ENCODE measurements at regions not wholly inside any gene's neighbourhood (a gene's known extent, or its start where the extent isn't known, plus 50 kb on each side); places are given as distances from the start of the nearest gene placed in this dataset.

GRCh38 chr11:126127284-126127845 is 64.7 kb upstream of the CDON start:
- Histone ChIP-seq H3K4me3 (no peak overlapping the region), H3K9me3 (no peaks in the 10 kb centered on the region), H3K36me3 (no peaks in the 10 kb centered on the region), H3K27me3 (replicated peaks; ENCODE audit: insufficient read depth) (no peaks in the 10 kb centered on the region), H3K4me1 (ENCODE audit: control insufficient read depth in 1 of 2, low read depth in 2 of 2) (peaks cover 3 to 7% of the 10 kb centered on the region in 2 donors), H3K27ac (no peak overlapping the region)
- ATAC-seq (ENCODE audit: insufficient number of reproducible peaks, low FRiP score, low read depth) (no peak), DNase-seq (ENCODE audit: low spot score) (no peak)
- TF ChIP-seq, protein P1, sequence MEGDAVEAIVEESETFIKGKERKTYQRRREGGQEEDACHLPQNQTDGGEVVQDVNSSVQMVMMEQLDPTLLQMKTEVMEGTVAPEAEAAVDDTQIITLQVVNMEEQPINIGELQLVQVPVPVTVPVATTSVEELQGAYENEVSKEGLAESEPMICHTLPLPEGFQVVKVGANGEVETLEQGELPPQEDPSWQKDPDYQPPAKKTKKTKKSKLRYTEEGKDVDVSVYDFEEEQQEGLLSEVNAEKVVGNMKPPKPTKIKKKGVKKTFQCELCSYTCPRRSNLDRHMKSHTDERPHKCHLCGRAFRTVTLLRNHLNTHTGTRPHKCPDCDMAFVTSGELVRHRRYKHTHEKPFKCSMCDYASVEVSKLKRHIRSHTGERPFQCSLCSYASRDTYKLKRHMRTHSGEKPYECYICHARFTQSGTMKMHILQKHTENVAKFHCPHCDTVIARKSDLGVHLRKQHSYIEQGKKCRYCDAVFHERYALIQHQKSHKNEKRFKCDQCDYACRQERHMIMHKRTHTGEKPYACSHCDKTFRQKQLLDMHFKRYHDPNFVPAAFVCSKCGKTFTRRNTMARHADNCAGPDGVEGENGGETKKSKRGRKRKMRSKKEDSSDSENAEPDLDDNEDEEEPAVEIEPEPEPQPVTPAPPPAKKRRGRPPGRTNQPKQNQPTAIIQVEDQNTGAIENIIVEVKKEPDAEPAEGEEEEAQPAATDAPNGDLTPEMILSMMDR (IDR thresholded peaks at IDR 0.05): no peak

GRCh38 chr11:126124231-126124661 is 61.6 kb upstream of the CDON start:
- TF ChIP-seq, protein P1 (IDR thresholded peaks at IDR 0.05): no peak
- no peak for ATAC-seq (ENCODE audit: insufficient number of reproducible peaks, low FRiP score, low read depth)
- no peak overlapping the region for H3K27ac ChIP-seq
- H3K4me1 ChIP-seq (ENCODE audit: control insufficient read depth in 1 of 2, low read depth in 2 of 2): no peaks in the 10 kb centered on the region
- no peak for DNase-seq (ENCODE audit: low spot score)
- H3K4me3 ChIP-seq: no peak overlapping the region
- no peaks in the 10 kb centered on the region for H3K9me3 ChIP-seq
- no peaks in the 10 kb centered on the region for H3K27me3 ChIP-seq (replicated peaks; ENCODE audit: insufficient read depth)
- H3K36me3 ChIP-seq: no peaks in the 10 kb centered on the region

DNA sequence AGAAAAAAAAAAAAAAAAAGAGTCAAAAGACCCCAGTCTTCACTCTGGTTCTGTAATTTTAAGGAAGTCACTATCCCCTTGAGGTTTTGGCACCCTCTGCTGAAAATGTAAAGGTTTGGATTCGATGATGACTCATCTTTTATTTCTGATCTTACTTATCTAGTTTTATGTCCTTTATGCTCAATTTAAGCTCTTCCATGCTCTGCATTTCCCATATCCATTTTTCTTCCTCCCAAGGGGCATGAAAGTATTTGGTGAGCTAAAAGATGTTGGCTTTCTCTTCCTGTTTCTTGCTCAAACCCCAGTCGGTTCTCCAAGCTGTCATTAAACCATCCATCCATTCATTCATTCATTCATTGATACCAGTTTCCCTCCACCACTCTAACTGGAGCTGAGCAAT is 61.0 kb upstream of the CDON start:
- Histone ChIP-seq H3K27me3 (replicated peaks; ENCODE audit: insufficient read depth) (no peaks in the 10 kb centered on the region), H3K36me3 (no peaks in the 10 kb centered on the region), H3K9me3 (no peaks in the 10 kb centered on the region), H3K4me1 (ENCODE audit: control insufficient read depth in 1 of 2, low read depth in 2 of 2) (no peaks in the 10 kb centered on the region), H3K27ac (no peak overlapping the region), H3K4me3 (no peak overlapping the region)
- DNase-seq (ENCODE audit: low spot score) (no peak), ATAC-seq (ENCODE audit: insufficient number of reproducible peaks, low FRiP score, low read depth) (no peak)
- TF ChIP-seq, protein P1 (IDR thresholded peaks at IDR 0.05): no peak

- Histone ChIP-seq H3K4me1 (ENCODE audit: control insufficient read depth in 1 of 2, low read depth in 2 of 2) (no peaks in the 10 kb centered on the region), H3K9me3 (no peaks in the 10 kb centered on the region), H3K27me3 (replicated peaks; ENCODE audit: insufficient read depth) (no peaks in the 10 kb centered on the region), H3K4me3 (no peak overlapping the region), H3K27ac (no peak overlapping the region), H3K36me3 (no peaks in the 10 kb centered on the region)
- DNase-seq (ENCODE audit: low spot score) (no peak), ATAC-seq (ENCODE audit: insufficient number of reproducible peaks, low FRiP score, low read depth) (no peak)
- TF ChIP-seq, protein P1 (IDR thresholded peaks at IDR 0.05): no peak
Observed at GRCh38 chr11:126122863-126123262, 60.2 kb upstream of the CDON start.

DNA sequence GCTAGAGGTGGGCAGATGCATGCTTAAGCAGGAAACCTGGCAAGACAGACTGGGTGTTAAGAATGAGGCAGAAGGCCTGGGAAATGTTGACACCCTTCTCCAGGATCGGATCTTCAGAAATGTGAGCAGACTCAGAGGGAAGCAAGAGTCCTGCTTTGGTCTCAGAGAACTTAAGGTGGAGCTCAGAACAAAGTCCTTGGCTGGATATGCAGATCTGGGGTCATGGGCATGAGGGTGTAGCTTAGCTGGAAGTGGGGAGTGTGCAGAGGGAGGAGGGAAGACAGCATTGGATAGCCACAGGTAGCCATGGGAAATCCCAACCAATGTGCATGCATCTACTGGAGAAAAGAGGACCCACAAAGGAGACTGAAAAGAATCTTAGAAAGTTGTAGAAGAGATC is 58.6 kb upstream of the CDON start:
- Histone ChIP-seq H3K27me3 (replicated peaks; ENCODE audit: insufficient read depth) (no peaks in the 10 kb centered on the region), H3K36me3 (no peaks in the 10 kb centered on the region), H3K4me3 (no peak overlapping the region), H3K27ac (no peak overlapping the region), H3K4me1 (ENCODE audit: control insufficient read depth in 1 of 2, low read depth in 2 of 2) (peaks cover 4 to 5% of the 10 kb centered on the region in 2 donors), H3K9me3 (no peaks in the 10 kb centered on the region)
- DNase-seq (ENCODE audit: low spot score): no peak
- ATAC-seq (ENCODE audit: insufficient number of reproducible peaks, low FRiP score, low read depth): no peak
- TF ChIP-seq, protein P1 (IDR thresholded peaks at IDR 0.05): no peak
